Trophoblast cell (in vitro differentiated cells and primary cell): ENCODE measurements at regions not wholly inside any gene's neighbourhood (a gene's known extent, or its start where the extent isn't known, plus 50 kb on each side); places are given as distances from the start of the nearest gene placed in this dataset.

Experiments used
- DNase-seq, 2 donors: peaks; one replicate each; pipeline ENCODE4 v3.0.0-alpha.2; 2016
- H2AFZ ChIP-seq: 2 replicates; pipeline ENCODE4 v1.6.1; 2013; ENCODE audit warnings: low read length, moderate library complexity, mild to moderate bottlenecking; ENCODE audit not compliant: insufficient read depth, poor library complexity
- H2AK5ac ChIP-seq: 2 replicates; pipeline ENCODE4 v1.6.1; 2013; ENCODE audit warnings: mild to moderate bottlenecking, low read length
- H2BK120ac ChIP-seq: 2 replicates; pipeline ENCODE4 v1.6.1; 2013; ENCODE audit warnings: low read length, mild to moderate bottlenecking, moderate library complexity; ENCODE audit not compliant: insufficient read depth, poor library complexity
- H2BK12ac ChIP-seq: 2 replicates; pipeline ENCODE4 v1.6.1; 2013; ENCODE audit warnings: mild to moderate bottlenecking, low read length, moderate library complexity
- H2BK5ac ChIP-seq: 2 replicates; pipeline ENCODE4 v1.6.1; 2013; ENCODE audit warnings: low read length, low read depth, moderate library complexity, mild to moderate bottlenecking; ENCODE audit not compliant: poor library complexity
- H3K14ac ChIP-seq: 2 replicates; pipeline ENCODE4 v1.6.1; 2013; ENCODE audit warnings: mild to moderate bottlenecking, low read length
- H3K18ac ChIP-seq: 2 replicates; pipeline ENCODE4 v1.6.1; 2013; ENCODE audit warnings: mild to moderate bottlenecking, low read length
- H3K23ac ChIP-seq: 2 replicates; pipeline ENCODE4 v1.6.1; 2013; ENCODE audit warnings: low read length
- H3K27ac ChIP-seq: 2 replicates; pipeline ENCODE4 v1.5.1; 2013; ENCODE audit warnings: low read depth, mild to moderate bottlenecking, inconsistent platforms, low read length, moderate library complexity
- H3K27me3 ChIP-seq: 2 replicates; pipeline ENCODE4 v1.6.1; 2013; ENCODE audit warnings: inconsistent platforms, mild to moderate bottlenecking, low read length, moderate library complexity; ENCODE audit not compliant: insufficient read depth
- H3K36me3 ChIP-seq, 2 experiments: 1 replicate in 1 of 2; 2 replicates in 1 of 2; pipeline ENCODE4 v1.6.1; 2013; ENCODE audit warnings: low read length in 2 of 2, mild to moderate bottlenecking in 2 of 2, moderate library complexity in 1 of 2; ENCODE audit not compliant: insufficient read depth in 2 of 2, control insufficient read depth in 1 of 2
- H3K4ac ChIP-seq: 2 replicates; pipeline ENCODE4 v1.6.1; 2013; ENCODE audit warnings: low read depth, mild to moderate bottlenecking, low read length, moderate library complexity
- H3K4me1 ChIP-seq, 2 experiments: 1 replicate in 1 of 2; 2 replicates in 1 of 2; pipeline ENCODE4 v1.6.1; 2013; ENCODE audit warnings: low read length in 2 of 2, mild to moderate bottlenecking in 2 of 2, moderate library complexity in 1 of 2; ENCODE audit not compliant: insufficient read depth in 2 of 2, control insufficient read depth in 1 of 2
- H3K4me2 ChIP-seq: 2 replicates; pipeline ENCODE4 v1.6.1; 2013; ENCODE audit warnings: inconsistent platforms, mild to moderate bottlenecking, low read length, moderate library complexity
- H3K4me3 ChIP-seq: 2 replicates; pipeline ENCODE4 v1.5.1; 2013; ENCODE audit warnings: mild to moderate bottlenecking, low read depth, low read length, inconsistent platforms
- H3K79me1 ChIP-seq: one replicate; pipeline ENCODE4 v1.6.1; 2013; ENCODE audit warnings: low read length
- H3K79me2 ChIP-seq: 2 replicates; pipeline ENCODE4 v1.6.1; 2013; ENCODE audit warnings: low read length, mild to moderate bottlenecking; ENCODE audit not compliant: control insufficient read depth, insufficient read depth, poor library complexity
- H3K9ac ChIP-seq: 2 replicates; pipeline ENCODE4 v1.6.1; 2013; ENCODE audit warnings: mild to moderate bottlenecking, low read length
- H3K9me3 ChIP-seq: 2 replicates; pipeline ENCODE4 v1.6.1; 2013; ENCODE audit warnings: low read depth, mild to moderate bottlenecking, control low read depth, inconsistent platforms, low read length; ENCODE audit not compliant: insufficient read depth
- H4K12ac ChIP-seq: 2 replicates; pipeline ENCODE4 v1.6.1; 2013; ENCODE audit warnings: low read depth, mild to moderate bottlenecking, low read length, moderate library complexity
- H4K8ac ChIP-seq: 2 replicates; pipeline ENCODE4 v1.6.1; 2013; ENCODE audit warnings: low read depth, mild to moderate bottlenecking, low read length, moderate library complexity
- H4K91ac ChIP-seq: one replicate; pipeline ENCODE4 v1.6.1; 2013; ENCODE audit warnings: low read depth, mild to moderate bottlenecking, low read length, moderate library complexity
- WGBS: extraction: QIAGEN DNeasy Blood & Tissue Kit; methylation state at CpG from one replicate; pipeline ENCODE4 v1.1.7; 2013; ENCODE audit warnings: missing lambda C conversion rate; ENCODE audit not compliant: insufficient read length, insufficient coverage; ENCODE audit errors: extremely low coverage; 5-methylcytosine and 5-hydroxymethylcytosine counted together

- Histone ChIP-seq H3K27ac (no peak overlapping the region), H3K27me3 (no peaks in the 10 kb centered on the region), H3K4me2 (no peak overlapping the region), H3K14ac (no peak overlapping the region), H3K79me2 (no peaks in the 10 kb centered on the region), H3K4me3 (no peak overlapping the region), H3K9ac (no peak overlapping the region), H2BK120ac (no peak overlapping the region), H3K36me3 (no peaks in the 10 kb centered on the region), H3K18ac (no peak overlapping the region), H4K12ac (no peak overlapping the region), H3K4ac (no peak overlapping the region), H3K23ac (no peak overlapping the region), H4K8ac (no peak overlapping the region), H3K79me1 (no peaks in the 10 kb centered on the region), H2BK12ac (no peak overlapping the region), H2AFZ (no peak overlapping the region), H3K9me3 (no peaks in the 10 kb centered on the region), H2AK5ac (no peak overlapping the region), H3K4me1 (no peaks in the 10 kb centered on the region), H4K91ac (no peak overlapping the region), H2BK5ac (no peak overlapping the region)
- peak; percentile 0 to 75 for DNase-seq
- WGBS, result no CpG with 5 or more reads among the region's 2 CpGs
These were observed 100.3 kb upstream of the PDE5A start for GRCh38 chr4:119728692-119729593.

- Histone ChIP-seq H2AFZ (no peak overlapping the region), H4K8ac (no peak overlapping the region), H3K4me2 (no peak overlapping the region), H3K23ac (no peak overlapping the region), H3K79me1 (no peaks in the 10 kb centered on the region), H3K4me3 (no peak overlapping the region), H3K9ac (no peak overlapping the region), H2BK12ac (no peak overlapping the region), H3K14ac (no peak overlapping the region), H3K4ac (no peak overlapping the region), H2BK5ac (no peak overlapping the region), H2BK120ac (no peak overlapping the region), H3K4me1 (no peaks in the 10 kb centered on the region), H2AK5ac (no peak overlapping the region), H3K9me3 (no peaks in the 10 kb centered on the region), H4K12ac (no peak overlapping the region), H3K27ac (no peak overlapping the region), H3K36me3 (no peaks in the 10 kb centered on the region), H3K79me2 (no peaks in the 10 kb centered on the region), H3K27me3 (no peaks in the 10 kb centered on the region), H4K91ac (no peak overlapping the region), H3K18ac (no peak overlapping the region)
- WGBS, result no CpG with 5 or more reads among the region's 1 CpG
- DNase-seq, result no peak
These were observed 99.6 kb upstream of the PDE5A start for GRCh38 chr4:119728185-119728584.

GRCh38 chr4:119726505-119726904 lies 97.9 kb upstream of the PDE5A start:
- H2BK5ac ChIP-seq, result no peak overlapping the region
- H3K18ac ChIP-seq, result no peak overlapping the region
- no peak overlapping the region for H3K4me3 ChIP-seq
- H3K4me1 ChIP-seq, result no peaks in the 10 kb centered on the region
- no peak overlapping the region for H2AK5ac ChIP-seq
- H4K8ac ChIP-seq, result no peak overlapping the region
- no peak overlapping the region for H3K14ac ChIP-seq
- no peak overlapping the region for H3K4me2 ChIP-seq
- H4K12ac ChIP-seq, result no peak overlapping the region
- no peaks in the 10 kb centered on the region for H3K79me1 ChIP-seq
- no peaks in the 10 kb centered on the region for H3K36me3 ChIP-seq
- no peak overlapping the region for H4K91ac ChIP-seq
- H2BK120ac ChIP-seq, result no peak overlapping the region
- H2BK12ac ChIP-seq, result no peak overlapping the region
- no peaks in the 10 kb centered on the region for H3K79me2 ChIP-seq
- H2AFZ ChIP-seq, result no peak overlapping the region
- H3K23ac ChIP-seq, result no peak overlapping the region
- H3K27ac ChIP-seq, result no peak overlapping the region
- no peaks in the 10 kb centered on the region for H3K9me3 ChIP-seq
- H3K27me3 ChIP-seq, result no peaks in the 10 kb centered on the region
- DNase-seq, result no peak
- WGBS, result no CpG with 5 or more reads among the region's 1 CpG
- no peak overlapping the region for H3K9ac ChIP-seq
- H3K4ac ChIP-seq, result no peak overlapping the region

- Histone ChIP-seq H2BK5ac (no peak overlapping the region), H3K27me3 (no peaks in the 10 kb centered on the region), H2BK12ac (no peak overlapping the region), H3K4me3 (no peak overlapping the region), H4K8ac (no peak overlapping the region), H3K9ac (no peak overlapping the region), H2AK5ac (no peak overlapping the region), H3K36me3 (no peaks in the 10 kb centered on the region), H3K23ac (no peak overlapping the region), H3K4me2 (no peak overlapping the region), H3K18ac (no peak overlapping the region), H3K4ac (no peak overlapping the region), H3K79me2 (no peaks in the 10 kb centered on the region), H4K12ac (no peak overlapping the region), H3K14ac (no peak overlapping the region), H3K27ac (no peak overlapping the region), H2AFZ (no peak overlapping the region), H3K79me1 (no peaks in the 10 kb centered on the region), H2BK120ac (no peak overlapping the region), H4K91ac (no peak overlapping the region), H3K4me1 (no peaks in the 10 kb centered on the region), H3K9me3 (no peaks in the 10 kb centered on the region)
- DNase-seq, result no peak
- WGBS, result no CpG with 5 or more reads among the region's 3 CpGs
These were observed 97.2 kb upstream of the PDE5A start for GRCh38 chr4:119725688-119726330.
